Kidney epithelial cell (primary cell): ENCODE measurements at regions not wholly inside any gene's neighbourhood (a gene's known extent, or its start where the extent isn't known, plus 50 kb on each side); places are given as distances from the start of the nearest gene placed in this dataset.

Experiments
- DNase-seq: peaks from one replicate; pipeline ENCODE4 v3.0.0-alpha.2; 2010; ENCODE audit warnings: low read depth
- H3K27me3 ChIP-seq: 2 replicates; pipeline ENCODE4 v1.6.0; 2011; ENCODE audit warnings: low read length; ENCODE audit not compliant: control insufficient read depth, insufficient read depth
- H3K36me3 ChIP-seq: 2 replicates; pipeline ENCODE4 v1.5.1; 2011; ENCODE audit warnings: low read length; ENCODE audit not compliant: control insufficient read depth, insufficient read depth
- H3K4me3 ChIP-seq: 2 replicates; pipeline ENCODE4 v1.5.1; 2011; ENCODE audit warnings: low read depth, mild to moderate bottlenecking, control low read depth, low read length
- TF ChIP-seq, protein P1 (sequence below): IDR thresholded peaks from 2 replicates; pipeline ENCODE4 v1.5.1; 2011; ENCODE audit warnings: mild to moderate bottlenecking, moderate library complexity, low read length, control low read depth, inconsistent platforms; ENCODE audit not compliant: insufficient read depth, poor library complexity, severe bottlenecking

DNA sequence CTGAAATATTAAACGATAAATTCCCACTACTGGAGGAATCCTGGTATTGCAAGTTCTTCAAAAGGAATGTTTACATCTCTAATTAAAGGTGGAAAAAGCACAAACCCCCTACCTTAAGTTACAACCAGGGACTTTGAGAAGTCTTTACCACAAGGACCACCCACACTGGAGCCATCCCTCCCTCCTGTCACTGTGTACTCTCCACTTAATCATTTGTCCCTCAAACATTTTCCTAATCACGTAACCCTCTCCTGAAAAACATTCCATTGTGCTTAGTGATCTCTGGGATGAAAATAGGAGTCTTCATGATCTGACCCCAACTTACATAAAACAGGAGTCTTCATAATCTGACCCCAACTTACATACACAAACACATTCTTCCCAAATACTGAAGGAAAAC lies 85.7 kb downstream of the SUCLG1 start:
- TF ChIP-seq, protein P1, sequence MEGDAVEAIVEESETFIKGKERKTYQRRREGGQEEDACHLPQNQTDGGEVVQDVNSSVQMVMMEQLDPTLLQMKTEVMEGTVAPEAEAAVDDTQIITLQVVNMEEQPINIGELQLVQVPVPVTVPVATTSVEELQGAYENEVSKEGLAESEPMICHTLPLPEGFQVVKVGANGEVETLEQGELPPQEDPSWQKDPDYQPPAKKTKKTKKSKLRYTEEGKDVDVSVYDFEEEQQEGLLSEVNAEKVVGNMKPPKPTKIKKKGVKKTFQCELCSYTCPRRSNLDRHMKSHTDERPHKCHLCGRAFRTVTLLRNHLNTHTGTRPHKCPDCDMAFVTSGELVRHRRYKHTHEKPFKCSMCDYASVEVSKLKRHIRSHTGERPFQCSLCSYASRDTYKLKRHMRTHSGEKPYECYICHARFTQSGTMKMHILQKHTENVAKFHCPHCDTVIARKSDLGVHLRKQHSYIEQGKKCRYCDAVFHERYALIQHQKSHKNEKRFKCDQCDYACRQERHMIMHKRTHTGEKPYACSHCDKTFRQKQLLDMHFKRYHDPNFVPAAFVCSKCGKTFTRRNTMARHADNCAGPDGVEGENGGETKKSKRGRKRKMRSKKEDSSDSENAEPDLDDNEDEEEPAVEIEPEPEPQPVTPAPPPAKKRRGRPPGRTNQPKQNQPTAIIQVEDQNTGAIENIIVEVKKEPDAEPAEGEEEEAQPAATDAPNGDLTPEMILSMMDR = no peak
- Histone ChIP-seq H3K4me3 (no peak overlapping the region), H3K36me3 (no peaks in the 10 kb centered on the region), H3K27me3 (no peaks in the 10 kb centered on the region)
- no peak for DNase-seq

DNA sequence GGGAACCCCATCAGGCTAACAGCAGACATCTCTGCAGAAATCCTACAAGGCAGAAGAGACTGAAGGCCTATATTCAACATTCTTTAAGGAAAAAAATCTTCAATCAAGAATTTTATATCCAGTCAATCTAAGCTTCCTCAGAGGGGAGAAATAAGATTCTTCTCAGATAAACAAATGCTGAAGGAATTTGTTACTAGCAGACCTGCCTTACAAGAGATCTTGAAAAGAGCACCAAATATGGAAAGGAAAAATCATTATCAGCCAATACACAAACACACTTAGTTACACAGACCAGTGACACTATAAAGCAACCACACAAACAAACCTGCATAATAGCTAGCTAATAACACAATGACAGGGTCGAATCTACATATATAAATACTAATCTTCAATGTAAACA lies 96.5 kb downstream of the SUCLG1 start:
- no peak for DNase-seq
- TF ChIP-seq, protein P1 = no peak
- no peak overlapping the region for H3K4me3 ChIP-seq

DNA sequence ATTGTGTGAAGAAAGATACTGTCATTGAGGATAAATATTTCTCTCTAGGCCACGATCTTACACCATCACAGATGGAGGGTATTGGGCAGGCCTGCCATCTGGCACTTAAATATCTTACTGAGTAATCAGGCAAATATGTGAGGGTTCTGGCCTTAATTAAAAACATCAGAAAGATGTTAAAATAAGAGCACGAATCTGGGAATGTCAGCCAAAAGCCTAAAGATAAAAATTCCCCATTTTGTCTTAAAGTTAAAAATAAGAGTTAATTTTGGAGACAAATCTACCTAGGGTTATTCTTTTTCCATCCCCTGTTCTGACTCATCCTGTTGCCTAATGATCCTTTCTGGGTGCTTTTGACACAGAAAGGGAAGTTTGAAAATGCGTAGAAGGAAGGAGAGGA lies 121.0 kb downstream of the SUCLG1 start:
- no peak overlapping the region for H3K4me3 ChIP-seq
- DNase-seq = no peak
- no peaks in the 10 kb centered on the region for H3K27me3 ChIP-seq
- TF ChIP-seq, protein P1 = no peak
- no peaks in the 10 kb centered on the region for H3K36me3 ChIP-seq

More for the DNA sequence above, 96.5 kb downstream of the SUCLG1 start:
- Histone ChIP-seq H3K27me3 (no peaks in the 10 kb centered on the region), H3K36me3 (no peaks in the 10 kb centered on the region)

DNA sequence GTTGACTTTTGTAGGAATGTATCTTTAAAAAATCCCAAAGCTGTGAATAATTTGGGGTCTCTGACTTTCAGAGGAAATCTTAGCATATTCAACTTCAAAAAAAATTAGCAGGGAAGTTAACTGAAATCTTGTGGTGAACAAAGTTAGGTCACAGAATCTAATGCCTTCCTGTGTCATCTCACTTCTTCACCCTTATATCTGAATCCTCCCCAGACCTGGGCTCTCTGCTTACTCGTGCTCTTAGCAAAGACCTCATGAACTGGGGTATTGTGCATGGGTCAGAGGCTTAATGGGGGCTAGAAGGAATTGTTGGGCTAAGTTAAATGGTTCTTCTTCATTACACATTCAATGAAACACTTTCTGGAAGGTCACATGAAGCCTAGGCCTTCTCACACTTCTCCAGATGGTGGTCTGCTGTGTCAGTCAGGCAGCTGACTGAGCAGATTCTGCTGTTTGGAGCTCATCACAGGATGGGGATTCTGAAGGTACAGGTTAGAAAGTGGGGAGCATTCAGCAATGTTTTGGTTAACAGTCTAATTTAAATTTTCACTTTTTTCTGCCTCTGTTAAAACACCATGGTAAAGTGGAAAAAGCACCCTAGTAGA lies 131.3 kb downstream of the SUCLG1 start:
- H3K4me3 ChIP-seq = no peak overlapping the region
- no peaks in the 10 kb centered on the region for H3K27me3 ChIP-seq
- no peak for DNase-seq
- TF ChIP-seq, protein P1 = no peak
- H3K36me3 ChIP-seq = no peaks in the 10 kb centered on the region

DNA sequence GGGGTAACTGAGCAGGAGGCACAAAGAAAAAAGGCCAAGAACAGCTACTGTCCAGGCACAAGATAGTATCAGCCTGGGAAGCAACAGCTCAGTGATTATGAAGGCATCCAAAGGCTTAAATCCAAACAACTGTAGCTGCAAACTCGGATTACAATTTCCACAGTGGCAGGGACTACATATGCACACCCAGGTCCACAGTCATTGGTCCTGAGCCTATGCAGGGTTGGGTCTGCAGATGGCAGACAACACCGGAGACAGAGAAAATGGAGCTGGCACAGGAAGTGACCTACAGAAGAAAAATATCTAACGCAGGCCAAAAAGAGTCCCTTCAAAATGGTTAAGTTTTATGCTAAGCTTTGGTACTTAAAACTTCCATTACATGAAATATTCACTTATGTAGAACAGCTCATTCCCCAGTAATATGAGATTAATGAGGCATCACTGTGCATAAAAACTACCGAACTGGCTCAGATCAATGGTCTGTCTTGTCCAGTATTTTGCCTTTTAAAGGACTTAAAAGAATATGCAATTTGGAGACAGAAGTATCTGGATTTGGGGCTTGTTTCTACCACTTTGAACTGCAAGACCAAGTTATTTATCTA lies 132.1 kb downstream of the SUCLG1 start:
- Histone ChIP-seq H3K36me3 (no peaks in the 10 kb centered on the region), H3K4me3 (no peak overlapping the region), H3K27me3 (no peaks in the 10 kb centered on the region)
- TF ChIP-seq, protein P1 = no peak
- no peak for DNase-seq

DNA sequence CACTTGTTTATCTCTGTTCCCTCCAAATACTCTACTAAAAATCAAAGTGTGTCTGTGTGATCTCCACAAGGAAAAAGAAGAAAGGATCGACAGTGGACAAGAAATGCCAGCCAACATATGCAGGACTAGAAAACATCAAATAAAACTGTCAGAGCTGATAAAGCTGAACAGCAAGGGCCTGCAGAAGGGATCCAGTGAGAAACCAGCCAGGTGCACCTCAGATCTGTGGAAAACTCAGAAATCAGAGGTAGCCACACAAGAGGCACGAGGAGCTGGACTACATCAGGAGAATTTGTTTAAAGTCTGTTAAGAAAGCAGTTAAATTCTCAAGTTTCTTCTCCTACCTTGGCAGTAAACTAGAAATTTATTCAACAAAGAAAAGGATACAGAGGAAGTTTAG lies 135.2 kb downstream of the SUCLG1 start:
- Histone ChIP-seq H3K4me3 (no peak overlapping the region), H3K36me3 (no peaks in the 10 kb centered on the region), H3K27me3 (no peaks in the 10 kb centered on the region)
- no peak for DNase-seq
- TF ChIP-seq, protein P1 = no peak
